Fibroblast of pulmonary artery (primary cell): ENCODE measurements at regions not wholly inside any gene's neighbourhood (a gene's known extent, or its start where the extent isn't known, plus 50 kb on each side); places are given as distances from the start of the nearest gene placed in this dataset.
"Not testable (repeated sequence)": the region's sequence is repeated elsewhere in the genome, so short reads cannot be mapped to it uniquely, and the experiment has no call there.

ENCODE experiments used
- DNase-seq: peaks from one replicate; pipeline ENCODE4 v3.0.0-alpha.2; 2010; ENCODE audit warnings: low read depth
- H3K4me3 ChIP-seq: replicated peaks from 2 replicates; pipeline ENCODE4 v1.5.1; 2011; ENCODE audit warnings: low read depth, mild to moderate bottlenecking, control low read depth, low read length, moderate library complexity
- CTCF ChIP-seq: IDR thresholded peaks from 2 replicates; pipeline ENCODE4 v1.5.1; 2011; ENCODE audit warnings: mild to moderate bottlenecking, control low read depth, low read length, inconsistent platforms; ENCODE audit errors: missing control alignments

DNA sequence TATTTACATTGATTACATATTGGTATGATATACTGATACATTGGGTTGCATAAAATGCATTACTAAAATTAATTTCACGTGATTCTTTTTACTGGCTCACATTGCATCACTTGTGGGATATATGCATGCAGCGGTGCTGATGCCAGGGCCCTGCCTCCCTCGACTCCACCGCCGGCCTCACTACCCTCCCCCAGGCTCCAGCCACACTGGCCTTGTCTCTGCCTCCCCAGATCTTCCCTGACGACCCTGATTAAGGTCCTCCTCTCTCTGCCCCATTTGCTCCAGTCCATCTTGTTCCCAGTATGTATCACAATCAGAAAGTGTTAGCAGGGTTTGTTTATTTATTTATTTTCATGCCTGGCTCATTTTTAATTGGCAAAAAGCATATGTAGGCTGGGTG is 306.8 kb downstream of the FOXL1 start:
- TF ChIP-seq CTCF = no peak
- DNase-seq = no peak

GRCh38 chr16:86886651-86887050 is 308.3 kb downstream of the FOXL1 start:
- H3K4me3 ChIP-seq = no peak overlapping the region
- DNase-seq = no peak
- no peak for TF ChIP-seq CTCF

More for the DNA sequence above, 306.8 kb downstream of the FOXL1 start:
- H3K4me3 ChIP-seq = no peak overlapping the region

DNA sequence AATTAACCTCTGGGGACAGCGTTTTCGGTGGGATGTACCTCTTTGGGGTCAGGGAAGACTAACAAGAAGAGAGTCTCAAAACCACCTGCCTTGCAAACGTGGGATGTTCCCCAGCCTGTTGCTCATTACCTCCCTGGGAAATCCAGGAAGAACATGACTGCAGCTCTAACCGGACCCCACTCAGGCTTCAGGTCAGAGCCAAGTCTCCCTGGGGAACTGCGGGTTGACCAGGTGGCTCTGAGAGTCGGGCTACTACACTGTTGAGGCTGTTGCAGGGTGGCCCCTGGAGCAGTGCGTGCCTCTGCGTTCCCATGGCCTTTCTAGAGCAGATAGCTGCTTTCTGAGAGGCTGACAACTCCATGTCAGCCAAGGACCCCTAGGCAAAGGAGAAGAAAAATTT is 309.1 kb downstream of the FOXL1 start:
- no peak overlapping the region for H3K4me3 ChIP-seq
- DNase-seq = no peak
- TF ChIP-seq CTCF = no peak

DNA sequence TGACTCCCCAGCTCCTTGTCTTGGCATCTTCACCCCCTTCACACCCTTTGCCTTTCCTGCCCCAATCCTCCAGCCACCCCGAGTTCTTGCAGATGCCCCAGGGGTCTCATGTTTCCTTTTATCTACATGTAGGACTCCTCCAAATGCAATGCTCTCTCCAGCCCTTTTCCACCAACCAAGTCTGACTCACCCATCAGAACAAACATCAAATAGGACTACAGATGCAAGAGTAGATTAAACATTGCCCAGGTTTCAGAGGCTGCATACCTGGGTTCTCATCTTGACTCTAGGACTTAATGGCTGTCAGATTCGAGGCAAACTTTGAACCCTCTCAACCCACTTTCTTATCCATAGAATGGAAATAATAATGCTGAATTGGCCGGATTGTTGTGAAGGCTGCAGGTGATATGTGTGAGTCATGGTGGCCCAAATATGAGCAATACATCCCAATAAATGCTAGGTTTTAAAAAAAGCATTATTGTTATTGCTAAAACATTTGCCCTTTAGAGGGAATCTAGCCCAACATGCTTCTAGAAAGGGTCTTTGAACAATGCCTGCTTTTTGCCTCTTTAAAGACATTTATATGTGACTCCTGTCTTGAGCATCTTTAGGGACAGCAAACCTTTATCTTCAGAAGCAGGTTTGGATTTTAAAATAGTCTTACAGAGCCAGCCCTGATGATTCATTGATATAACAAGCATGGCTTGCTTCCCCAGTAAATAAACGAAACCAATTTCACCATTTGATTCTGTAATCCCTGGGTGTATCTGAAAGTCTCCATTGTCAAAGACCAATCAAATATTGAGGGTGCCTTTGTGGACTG is 310.1 kb downstream of the FOXL1 start:
- no peak for DNase-seq
- no peak for TF ChIP-seq CTCF
- no peak overlapping the region for H3K4me3 ChIP-seq

GRCh38 chr16:86889054-86889366 is 310.7 kb downstream of the FOXL1 start:
- not testable (repeated sequence) for DNase-seq, H3K4me3 ChIP-seq

DNA sequence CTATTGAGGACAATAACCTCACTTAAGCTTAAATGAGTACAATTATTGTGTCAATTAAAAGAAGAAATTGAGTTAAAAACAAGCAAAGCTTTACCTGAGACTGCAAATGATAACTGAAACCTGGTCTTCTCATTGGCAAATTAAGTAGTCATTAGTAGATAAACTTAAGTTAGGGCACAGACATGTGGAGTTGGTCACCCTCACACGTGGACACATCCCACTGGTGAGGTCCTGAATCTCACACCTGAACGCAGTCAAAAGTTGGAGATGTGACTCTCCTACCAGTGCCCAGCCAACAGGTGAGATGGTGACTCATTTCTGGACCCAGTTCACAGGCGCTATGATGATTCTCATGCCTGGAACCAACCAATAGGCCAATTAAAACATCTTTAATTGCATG is 311.6 kb downstream of the FOXL1 start:
- TF ChIP-seq CTCF = no peak
- DNase-seq = no peak
- no peak overlapping the region for H3K4me3 ChIP-seq

GRCh38 chr16:86891121-86891520 is 312.8 kb downstream of the FOXL1 start:
- H3K4me3 ChIP-seq = no peak overlapping the region
- no peak for DNase-seq
- TF ChIP-seq CTCF = no peak

DNA sequence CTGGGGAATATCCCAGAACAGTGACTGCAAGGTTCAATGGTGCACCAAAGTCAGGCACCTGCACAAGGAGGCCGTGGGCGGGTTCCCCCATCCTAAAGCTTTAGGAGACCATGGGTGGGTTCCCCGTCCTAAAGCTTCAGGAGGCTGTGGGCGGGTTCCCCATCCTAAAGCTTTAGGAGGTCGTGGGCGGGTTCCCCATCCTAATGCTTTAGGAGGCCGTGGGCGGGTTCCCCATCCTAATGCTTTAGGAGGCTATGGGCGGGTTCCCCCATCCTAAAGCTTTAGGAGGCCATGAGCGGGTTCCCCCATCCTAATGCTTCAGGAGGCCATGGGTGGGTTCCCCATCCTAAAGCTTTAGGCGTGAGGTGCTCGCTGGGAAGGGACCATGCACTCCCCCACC is 313.3 kb downstream of the FOXL1 start:
- no peak overlapping the region for H3K4me3 ChIP-seq
- no peak for TF ChIP-seq CTCF
- DNase-seq = no peak
